Left lung (tissue), 4 donors: ENCODE measurements at regions not wholly inside any gene's neighbourhood (a gene's known extent, or its start where the extent isn't known, plus 50 kb on each side); places are given as distances from the start of the nearest gene placed in this dataset.
A peak's percentile ranks its signal among the peaks of the same experiment; 100 is the strongest.
"Not testable (repeated sequence)": the region's sequence is repeated elsewhere in the genome, so short reads cannot be mapped to it uniquely, and the experiment has no call there.

ENCODE experiments used
- ATAC-seq: fragments of 200-7000 bp; cut with Tn5 transposase; one replicate; pipeline ENCODE4 v1.9.1; 2020; ENCODE audit warnings: moderate library complexity
- DNase-seq, 4 donors: peaks; one replicate each; pipeline ENCODE4 v3.0.0-alpha.2; 2013 to 2020
- H3K27ac ChIP-seq, 2 donors: fragments of 200-600 bp; sonication (generic) in 1 of 2; one replicate each; pipeline versions ENCODE4 v1.5.0 to v1.8.0; 2020 to 2021
- H3K27me3 ChIP-seq, 2 donors: fragments of 200-600 bp; sonication (generic) in 1 of 2; one replicate each; pipeline versions ENCODE4 v1.5.0 to v1.8.0; 2020 to 2021
- H3K36me3 ChIP-seq, 2 donors: fragments of 200-600 bp; sonication (generic) in 1 of 2; one replicate each; pipeline versions ENCODE4 v1.5.0 to v1.8.0; 2020 to 2021
- H3K4me1 ChIP-seq, 2 donors: fragments of 200-600 bp; one replicate each; pipeline ENCODE4 v1.8.0; 2021
- H3K4me3 ChIP-seq, 2 donors: fragments of 200-600 bp; sonication (generic) in 1 of 2; one replicate each; pipeline versions ENCODE4 v1.5.0 to v1.8.0; 2020 to 2021; ENCODE audit warnings: mild to moderate bottlenecking in 1 of 2
- H3K9me3 ChIP-seq, 2 donors: fragments of 200-600 bp; sonication (generic) in 1 of 2; one replicate each; pipeline versions ENCODE4 v1.5.0 to v1.8.0; 2020 to 2021
- intact Hi-C, 2 donors: fragments of 100-400 bp; cut with DNase I; formaldehyde crosslinking; loops; one replicate each; pipeline versions ENCODE4 v1.11.2 to v1.14.2; 2022
- TF ChIP-seq, protein P1 (sequence below), 2 donors: fragments of 200-600 bp; sonication (generic) in 1 of 2; IDR thresholded peaks; one replicate each; pipeline versions ENCODE4 v1.5.0 to v1.8.0; 2021; ENCODE audit warnings: antibody characterized with exemption in 2 of 2
- donor health status: DM: no; HTN: yes; CAD: no.
- donor health status: DM: no; HTN: no; CAD: no.

DNA sequence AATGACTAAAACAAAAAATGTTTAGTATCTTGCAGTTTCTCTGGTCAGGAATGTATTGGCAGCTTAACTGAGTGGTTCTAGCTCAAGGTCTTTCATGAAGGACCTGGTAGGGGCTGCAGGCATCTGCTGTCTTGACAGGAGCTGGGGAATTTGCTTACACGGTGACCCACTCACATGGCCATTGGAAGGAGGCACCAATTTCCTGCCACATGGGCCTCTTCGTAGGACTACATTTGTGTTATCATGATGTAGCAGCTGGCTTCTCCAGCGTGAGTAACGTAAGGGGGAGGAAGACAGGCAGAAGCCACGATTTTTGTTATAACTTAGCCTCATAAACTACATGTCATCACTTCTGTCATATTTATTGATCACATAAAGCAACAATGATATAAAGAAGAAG lies 376.3 kb downstream of the AMY1C start:
- Histone ChIP-seq H3K27me3 (no peaks in the 10 kb centered on the region), H3K9me3 (no peaks in the 10 kb centered on the region), H3K4me1 (no peaks in the 10 kb centered on the region), H3K27ac (no peak overlapping the region), H3K36me3 (no peaks in the 10 kb centered on the region), H3K4me3 (no peak overlapping the region)
- intact Hi-C loops, result no loop called here
- no peak for DNase-seq
- no peak for ATAC-seq
- TF ChIP-seq, protein P1, sequence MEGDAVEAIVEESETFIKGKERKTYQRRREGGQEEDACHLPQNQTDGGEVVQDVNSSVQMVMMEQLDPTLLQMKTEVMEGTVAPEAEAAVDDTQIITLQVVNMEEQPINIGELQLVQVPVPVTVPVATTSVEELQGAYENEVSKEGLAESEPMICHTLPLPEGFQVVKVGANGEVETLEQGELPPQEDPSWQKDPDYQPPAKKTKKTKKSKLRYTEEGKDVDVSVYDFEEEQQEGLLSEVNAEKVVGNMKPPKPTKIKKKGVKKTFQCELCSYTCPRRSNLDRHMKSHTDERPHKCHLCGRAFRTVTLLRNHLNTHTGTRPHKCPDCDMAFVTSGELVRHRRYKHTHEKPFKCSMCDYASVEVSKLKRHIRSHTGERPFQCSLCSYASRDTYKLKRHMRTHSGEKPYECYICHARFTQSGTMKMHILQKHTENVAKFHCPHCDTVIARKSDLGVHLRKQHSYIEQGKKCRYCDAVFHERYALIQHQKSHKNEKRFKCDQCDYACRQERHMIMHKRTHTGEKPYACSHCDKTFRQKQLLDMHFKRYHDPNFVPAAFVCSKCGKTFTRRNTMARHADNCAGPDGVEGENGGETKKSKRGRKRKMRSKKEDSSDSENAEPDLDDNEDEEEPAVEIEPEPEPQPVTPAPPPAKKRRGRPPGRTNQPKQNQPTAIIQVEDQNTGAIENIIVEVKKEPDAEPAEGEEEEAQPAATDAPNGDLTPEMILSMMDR (IDR thresholded peaks at IDR 0.05), result no peak

DNA sequence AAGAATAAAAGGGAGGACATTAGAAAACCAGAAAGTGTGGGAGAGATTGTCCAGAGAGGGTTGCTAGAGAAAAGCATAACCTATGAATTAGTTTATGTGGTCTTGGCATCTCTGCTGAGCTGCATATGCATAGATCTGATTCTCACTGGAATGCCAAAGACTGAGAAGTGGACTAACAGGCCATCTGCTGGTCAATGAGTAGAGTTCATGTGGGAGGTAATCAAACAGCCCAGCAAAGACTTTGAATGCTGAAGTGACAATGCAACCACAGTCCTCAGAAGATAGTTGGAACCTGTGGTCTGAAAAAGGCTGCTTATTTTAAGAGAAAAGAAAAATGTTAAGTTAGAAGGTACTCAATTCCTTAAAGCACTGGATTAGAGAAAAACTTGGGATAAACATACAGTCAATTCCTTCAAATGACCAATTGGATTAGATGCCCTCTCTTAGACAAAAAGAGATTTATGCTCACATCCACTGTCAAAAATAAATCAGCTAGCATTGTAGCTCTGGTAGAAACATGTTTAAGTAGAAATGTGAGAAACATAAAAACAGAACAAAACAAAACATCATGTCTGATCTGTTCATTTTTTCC lies 382.8 kb downstream of the AMY1C start:
- H3K4me3 ChIP-seq, result no peak overlapping the region
- no peaks in the 10 kb centered on the region for H3K27me3 ChIP-seq
- peak; percentile 81 for ATAC-seq
- peak in 2 of 4 donors; percentile 36 to 72 for DNase-seq
- TF ChIP-seq, protein P1 (IDR thresholded peaks at IDR 0.05), result peak; percentile 13 to 17
- no peaks in the 10 kb centered on the region for H3K9me3 ChIP-seq
- no peaks in the 10 kb centered on the region for H3K4me1 ChIP-seq
- intact Hi-C loops, result no loop called here
- no peaks in the 10 kb centered on the region for H3K36me3 ChIP-seq
- no peak overlapping the region for H3K27ac ChIP-seq

DNA sequence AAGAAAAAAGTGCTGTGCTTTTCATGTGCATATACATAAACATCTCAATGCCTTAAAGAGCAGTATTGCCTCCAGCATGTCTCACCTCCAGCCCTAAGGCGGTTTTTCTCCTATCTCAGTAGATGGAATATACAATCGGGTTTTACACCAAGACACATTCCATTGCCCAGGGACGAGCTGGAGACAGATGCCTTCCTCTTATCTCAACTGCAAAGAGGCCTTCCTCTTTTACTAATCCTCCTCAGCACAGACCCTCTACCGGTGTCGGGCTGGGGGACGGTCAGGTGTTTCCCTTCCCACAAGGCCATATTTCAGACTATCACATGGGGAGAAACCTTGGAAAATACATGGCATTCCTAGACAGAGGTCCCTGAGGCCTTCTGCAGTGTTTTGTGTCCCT lies 385.3 kb downstream of the AMY1C start:
- H3K27me3 ChIP-seq, H3K9me3 ChIP-seq, intact Hi-C loops, DNase-seq, H3K36me3 ChIP-seq, ATAC-seq, H3K4me3 ChIP-seq, H3K4me1 ChIP-seq, H3K27ac ChIP-seq: not testable (repeated sequence)

DNA sequence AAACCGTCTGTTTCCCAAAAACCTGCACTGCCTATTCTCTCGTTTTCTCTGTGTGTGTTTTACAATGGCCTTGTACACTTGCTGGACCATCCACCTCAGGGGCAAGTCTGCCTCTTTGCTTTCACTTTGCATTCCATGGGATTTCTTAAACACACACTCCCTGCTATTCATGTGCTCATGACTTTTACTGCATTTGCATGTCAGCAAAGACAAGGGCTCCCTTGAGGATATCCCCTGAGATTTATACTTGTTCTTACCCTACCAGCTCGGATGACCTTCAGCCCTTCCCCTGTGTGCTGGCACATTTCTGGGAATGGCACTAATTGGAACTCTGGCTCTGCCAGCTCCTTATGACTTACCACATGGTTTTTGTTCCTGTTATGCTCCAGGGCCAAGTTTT lies 386.9 kb downstream of the AMY1C start:
- intact Hi-C loops, result no loop called here
- Histone ChIP-seq H3K4me3 (no peak overlapping the region), H3K36me3 (no peaks in the 10 kb centered on the region), H3K27me3 (no peaks in the 10 kb centered on the region), H3K27ac (no peak overlapping the region), H3K4me1 (no peaks in the 10 kb centered on the region), H3K9me3 (no peaks in the 10 kb centered on the region)
- ATAC-seq (no peak), DNase-seq (no peak)
- TF ChIP-seq, protein P1 (IDR thresholded peaks at IDR 0.05), result no peak

DNA sequence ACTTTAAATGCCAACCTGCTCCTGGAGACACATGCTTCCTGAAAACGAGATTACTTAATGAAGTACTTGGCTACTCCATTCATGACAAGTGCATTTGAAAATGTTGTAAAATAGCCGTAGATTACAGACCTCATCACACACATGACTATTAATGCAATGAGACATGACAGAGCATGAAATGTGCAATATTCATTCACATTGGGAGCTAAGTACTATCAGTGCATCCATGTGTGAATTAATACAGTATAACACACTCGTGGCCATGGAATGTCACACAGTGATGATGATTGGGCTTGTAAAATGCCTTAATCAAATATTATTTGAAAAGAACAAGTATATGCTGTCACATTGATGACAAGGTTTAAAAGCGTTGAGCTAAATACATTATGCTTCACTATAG lies 407.0 kb downstream of the AMY1C start:
- TF ChIP-seq, protein P1 (IDR thresholded peaks at IDR 0.05), result no peak
- ATAC-seq, result no peak
- no peak for DNase-seq
- intact Hi-C loops, result no loop called here
- no peaks in the 10 kb centered on the region for H3K4me1 ChIP-seq
- H3K4me3 ChIP-seq, result no peak overlapping the region
- peaks cover 0 to 17% of the 10 kb centered on the region in 2 donors for H3K9me3 ChIP-seq
- H3K27me3 ChIP-seq, result no peaks in the 10 kb centered on the region
- no peak overlapping the region for H3K27ac ChIP-seq
- H3K36me3 ChIP-seq, result no peaks in the 10 kb centered on the region

DNA sequence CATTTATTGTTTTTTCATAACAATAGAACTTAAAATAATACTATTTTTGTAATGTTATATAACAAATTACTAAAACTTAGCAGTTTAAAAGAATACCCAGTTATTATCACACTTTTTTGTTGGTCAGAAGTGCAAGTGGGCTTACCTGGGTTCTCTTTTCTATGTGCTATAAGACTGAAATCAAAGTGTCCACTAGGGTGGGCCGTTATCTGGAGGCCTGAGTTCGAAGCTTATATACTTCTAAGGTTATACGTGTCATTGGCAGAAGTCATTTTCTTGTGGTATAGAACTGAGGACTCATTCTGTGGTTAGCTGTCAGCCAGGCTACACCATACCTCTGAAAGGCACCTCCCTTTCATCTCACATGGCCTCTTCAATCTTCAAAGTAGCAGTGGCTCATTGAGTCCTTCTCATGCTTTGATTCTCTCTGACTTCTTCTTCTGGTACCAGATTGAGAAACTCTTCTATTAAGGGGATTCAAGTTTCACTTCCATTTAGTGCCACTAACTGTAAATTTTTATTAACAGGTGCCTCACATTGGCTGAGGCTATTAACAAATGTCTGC lies 414.3 kb downstream of the AMY1C start:
- Histone ChIP-seq H3K27me3 (no peaks in the 10 kb centered on the region), H3K4me1 (no peaks in the 10 kb centered on the region), H3K9me3 (peaks cover 0 to 7% of the 10 kb centered on the region in 2 donors), H3K27ac (no peak overlapping the region), H3K4me3 (no peak overlapping the region), H3K36me3 (no peaks in the 10 kb centered on the region)
- ATAC-seq, result no peak
- no peak for DNase-seq
- intact Hi-C loops, result no loop called here
- TF ChIP-seq, protein P1 (IDR thresholded peaks at IDR 0.05), result no peak
